ENCODE measurements at regions not wholly inside any gene's neighbourhood (a gene's known extent, or its start where the extent isn't known, plus 50 kb on each side); places are given as distances from the start of the nearest gene placed in this dataset.
A peak's percentile ranks its signal among the peaks of the same experiment; 100 is the strongest.

DNA sequence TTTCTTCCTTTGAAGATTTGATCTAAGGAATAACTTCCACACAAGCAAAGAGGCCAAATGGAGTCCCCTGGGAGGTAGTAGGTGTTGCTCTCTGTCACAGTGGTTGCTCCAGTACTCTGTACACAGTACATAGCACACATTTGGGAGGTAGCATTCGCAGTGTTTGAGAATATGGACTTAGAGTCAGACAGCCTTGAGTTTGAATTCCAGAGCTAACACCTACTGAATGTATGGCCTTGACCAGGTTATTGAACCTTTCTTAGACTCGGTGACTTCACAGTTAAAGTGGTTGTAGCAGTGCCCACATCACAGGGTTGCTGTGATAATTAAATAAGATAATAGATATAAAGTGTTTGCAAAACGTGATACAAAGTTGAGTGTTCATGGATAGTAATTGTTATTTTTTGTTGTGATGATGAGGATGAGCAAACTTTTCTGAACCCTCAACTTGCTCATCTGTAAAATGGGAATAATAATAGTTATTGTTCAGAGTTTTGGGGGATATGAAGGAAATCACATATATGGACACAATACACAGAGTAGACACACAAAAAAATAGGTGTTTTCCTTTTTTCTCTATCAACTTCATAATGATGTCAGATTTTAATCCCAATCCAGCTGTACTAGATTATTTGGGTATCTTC lies 271.6 kb upstream of the CRY1 start:
- in situ Hi-C loops (cut with MboI; ENCODE audit: low pct_unique_long_range_greater_than_20kb in 2 of 9, low sequenced_read_pairs in 9 of 9, unreplicated experiment in 9 of 9): no loop called here
- Histone ChIP-seq H3K4me3 (no peak overlapping the region), H3K27ac (no peak overlapping the region), H3K4me1 (replicated peaks in 1 of 2) (no peaks in the 10 kb centered on the region)
- ATAC-seq (replicated peaks in 6 of 8): no peak
- WGBS, 10 experiments: 29 to 93% (median 83%) methylated on average over 1 to 3 of the region's 3 CpGs; no CpG with 5 or more reads in 1 of the 10 experiments

DNA sequence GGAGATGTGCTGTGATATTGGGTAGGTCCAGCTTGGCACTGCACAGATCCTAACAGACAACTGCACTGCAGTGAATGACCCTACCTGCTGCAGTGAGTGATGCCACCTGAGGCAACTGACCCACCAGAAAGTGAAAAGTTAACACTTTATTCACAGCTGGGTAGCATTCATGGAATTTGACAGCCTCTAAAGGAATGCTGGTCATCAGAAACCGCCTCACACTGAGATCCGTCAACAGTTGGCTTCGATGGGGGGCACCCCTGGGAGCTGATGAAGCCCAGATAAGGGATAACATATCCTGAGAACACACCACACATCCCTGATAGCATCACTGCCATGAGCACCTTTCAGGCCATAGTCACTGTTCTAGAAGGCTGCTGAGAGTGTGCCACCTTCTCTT lies 272.4 kb upstream of the CRY1 start:
- no peak overlapping the region for H3K27ac ChIP-seq
- in situ Hi-C loops (cut with MboI; ENCODE audit: low pct_unique_long_range_greater_than_20kb in 2 of 9, low sequenced_read_pairs in 9 of 9, unreplicated experiment in 9 of 9): no loop called here
- no peak for ATAC-seq (replicated peaks in 6 of 8)
- no peaks in the 10 kb centered on the region for H3K4me1 ChIP-seq (replicated peaks in 1 of 2)
- no peak overlapping the region for H3K4me3 ChIP-seq
- WGBS, 10 experiments: 76 to 88% (median 87%) methylated on average over 3 of the region's 3 CpGs; no CpG with 5 or more reads in 7 of the 10 experiments

DNA sequence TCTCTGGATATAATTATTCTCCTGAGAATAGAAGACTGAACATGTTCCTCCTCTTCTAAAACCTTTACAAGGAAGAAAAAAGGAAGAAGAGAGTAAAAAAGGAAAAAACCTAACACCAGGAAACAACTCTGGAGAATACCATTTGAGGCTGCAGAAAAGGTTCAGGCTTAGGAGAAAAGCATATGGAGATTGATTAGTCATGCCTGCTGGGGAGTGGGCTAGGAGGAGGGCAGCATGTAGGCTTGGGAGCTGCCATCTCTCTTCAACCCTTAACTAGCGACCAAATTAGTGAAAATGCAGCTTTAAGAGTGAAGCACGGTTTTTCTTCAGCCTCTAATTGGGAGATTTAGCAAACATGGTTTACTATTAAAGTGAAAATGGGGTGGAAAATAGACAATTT lies 273.0 kb upstream of the CRY1 start:
- in situ Hi-C loops (cut with MboI; ENCODE audit: low pct_unique_long_range_greater_than_20kb in 2 of 9, low sequenced_read_pairs in 9 of 9, unreplicated experiment in 9 of 9): no loop called here
- ATAC-seq (replicated peaks in 6 of 8): no peak
- 15 to 93% (median 66%) methylated on average over 2 of the region's 2 CpGs; no CpG with 5 or more reads in 2 of the 10 experiments for WGBS, 10 experiments
- no peaks in the 10 kb centered on the region for H3K4me1 ChIP-seq (replicated peaks in 1 of 2)
- no peak overlapping the region for H3K27ac ChIP-seq
- no peak overlapping the region for H3K4me3 ChIP-seq

DNA sequence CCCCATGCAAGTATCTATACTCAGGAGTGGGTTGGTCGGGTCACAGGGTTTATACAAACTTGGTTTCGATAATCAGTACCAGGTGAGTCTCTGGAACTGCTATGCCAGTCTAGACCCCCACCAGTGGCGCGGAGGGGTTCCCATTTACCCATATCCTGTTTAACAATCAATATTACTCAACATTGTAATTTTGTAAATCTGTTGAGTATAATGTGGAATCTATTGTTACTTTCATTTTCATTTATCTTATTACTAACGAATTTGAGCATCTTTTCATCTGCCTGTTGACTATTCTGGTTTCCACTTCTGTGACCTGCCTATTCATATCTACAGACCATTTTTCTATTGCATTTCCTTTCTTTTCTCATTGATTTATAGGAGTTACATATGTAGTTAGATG lies 275.2 kb upstream of the CRY1 start:
- H3K4me3 ChIP-seq: no peak overlapping the region
- H3K27ac ChIP-seq: no peak overlapping the region
- ATAC-seq (replicated peaks in 6 of 8): no peak
- 31 to 100% (median 88%) methylated on average over 2 to 5 of the region's 5 CpGs; no CpG with 5 or more reads in 2 of the 10 experiments for WGBS, 10 experiments
- H3K4me1 ChIP-seq (replicated peaks in 1 of 2): no peaks in the 10 kb centered on the region
- in situ Hi-C loops (cut with MboI; ENCODE audit: low pct_unique_long_range_greater_than_20kb in 2 of 9, low sequenced_read_pairs in 9 of 9, unreplicated experiment in 9 of 9): no loop called here

DNA sequence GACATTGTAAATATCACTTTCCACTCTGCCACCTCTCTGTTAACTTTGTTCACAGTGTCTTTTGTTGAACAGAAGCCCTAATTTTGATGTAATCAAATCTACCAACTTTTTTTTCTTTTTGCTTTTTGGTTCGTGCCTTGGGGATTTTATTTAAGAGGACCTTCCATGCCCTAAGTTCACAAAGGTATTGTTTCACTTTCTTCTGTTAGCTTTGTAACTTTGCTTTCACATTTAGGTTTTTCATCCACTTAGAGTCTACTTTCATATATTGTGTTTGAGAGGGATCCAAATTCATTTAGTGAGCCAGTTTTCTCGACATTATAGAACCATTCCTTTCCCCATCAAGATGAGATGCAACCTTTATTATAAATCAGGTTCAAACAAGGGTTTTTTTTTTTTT lies 275.7 kb upstream of the CRY1 start:
- Histone ChIP-seq H3K27ac (no peak overlapping the region), H3K4me1 (replicated peaks in 1 of 2) (no peaks in the 10 kb centered on the region), H3K4me3 (no peak overlapping the region)
- no peak for ATAC-seq (replicated peaks in 6 of 8)
- 18 to 92% (median 71%) methylated on average over 2 of the region's 2 CpGs for WGBS, 10 experiments
- in situ Hi-C loops (cut with MboI; ENCODE audit: low pct_unique_long_range_greater_than_20kb in 2 of 9, low sequenced_read_pairs in 9 of 9, unreplicated experiment in 9 of 9): no loop called here

DNA sequence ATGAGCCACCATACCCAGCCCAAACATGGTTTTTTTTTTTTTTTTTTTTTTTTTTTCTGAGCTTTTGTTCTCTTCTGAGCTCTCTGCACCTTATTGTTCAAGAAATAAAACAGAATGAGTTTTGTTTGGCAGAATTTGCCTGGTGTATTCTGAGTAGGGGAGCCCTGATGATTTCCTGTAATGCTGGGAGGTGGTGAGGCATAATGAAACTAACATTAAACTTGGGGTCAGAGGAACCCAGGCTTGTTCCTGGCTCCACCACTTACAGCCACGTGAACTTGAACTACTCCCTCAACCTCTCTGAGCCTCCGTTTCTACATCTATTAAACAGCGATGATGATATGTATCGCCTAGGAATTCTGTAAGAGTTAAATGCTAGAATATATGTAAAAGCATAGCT lies 276.3 kb upstream of the CRY1 start:
- 50 to 100% (median 85%) methylated on average over 1 to 4 of the region's 4 CpGs; no CpG with 5 or more reads in 2 of the 10 experiments for WGBS, 10 experiments
- H3K27ac ChIP-seq: no peak overlapping the region
- in situ Hi-C loops (cut with MboI; ENCODE audit: low pct_unique_long_range_greater_than_20kb in 2 of 9, low sequenced_read_pairs in 9 of 9, unreplicated experiment in 9 of 9): no loop called here
- no peak for ATAC-seq (replicated peaks in 6 of 8)
- H3K4me1 ChIP-seq (replicated peaks in 1 of 2): peaks cover 0 to 6% of the 10 kb centered on the region in 2 donors
- no peak overlapping the region for H3K4me3 ChIP-seq

DNA sequence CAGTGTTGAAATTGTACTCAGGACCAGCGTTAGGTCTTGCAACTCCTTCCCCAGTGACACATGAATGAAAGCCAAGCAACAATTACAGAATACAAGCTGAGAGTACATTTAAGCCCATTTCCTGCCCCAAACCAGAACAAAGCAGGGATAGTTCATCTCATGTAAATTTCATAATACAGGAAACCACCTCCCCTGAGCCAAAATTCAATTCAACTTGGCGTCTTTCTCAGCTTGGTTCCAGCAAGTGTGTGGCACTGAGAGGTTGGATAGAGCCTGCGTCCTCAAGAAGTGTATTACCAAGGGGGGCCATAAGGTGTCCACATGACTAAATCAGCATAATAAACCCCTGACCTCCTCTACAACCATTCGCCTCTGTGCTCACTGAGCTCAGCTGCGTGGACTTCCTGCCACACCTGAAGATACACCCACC lies 278.9 kb upstream of the CRY1 start:
- 20 to 100% (median 69%) methylated on average over 1 to 5 of the region's 5 CpGs; no CpG with 5 or more reads in 1 of the 10 experiments for WGBS, 10 experiments
- peak in 2 of 8 experiments; percentile 28 to 75 for ATAC-seq (replicated peaks in 6 of 8)
- Histone ChIP-seq H3K4me1 (replicated peaks in 1 of 2) (peaks cover 0 to 7% of the 10 kb centered on the region in 2 donors), H3K27ac (no peak overlapping the region), H3K4me3 (no peak overlapping the region)
- in situ Hi-C loops (cut with MboI; ENCODE audit: low pct_unique_long_range_greater_than_20kb in 2 of 9, low sequenced_read_pairs in 9 of 9, unreplicated experiment in 9 of 9): no loop called here

DNA sequence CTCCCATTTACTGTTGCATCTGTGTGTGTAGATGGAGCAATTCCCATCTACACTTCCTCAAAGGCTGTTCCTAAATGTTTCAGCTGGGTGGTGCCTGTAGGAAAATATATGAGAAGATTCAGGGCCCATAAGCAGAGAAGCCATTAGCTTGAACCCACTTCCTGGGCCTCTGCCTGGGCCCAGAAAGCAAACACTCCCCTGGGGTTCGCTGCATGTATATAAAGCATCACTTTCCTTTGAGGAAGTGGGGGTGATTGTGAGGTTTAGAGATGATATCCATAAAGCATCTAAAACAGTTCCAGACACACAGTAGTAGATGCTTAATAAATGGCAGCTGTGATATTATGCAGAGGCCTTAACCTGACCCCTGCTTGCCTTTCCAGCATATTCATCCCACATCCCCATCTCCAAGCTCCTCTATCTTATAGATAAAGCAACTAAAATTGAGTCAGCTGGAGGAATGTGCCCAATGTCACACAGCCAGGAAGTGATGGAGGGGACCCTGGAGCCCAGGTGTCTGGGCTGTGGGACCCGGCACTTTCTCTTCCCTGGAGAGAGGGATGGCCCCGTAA lies 280.0 kb upstream of the CRY1 start:
- Histone ChIP-seq H3K27ac (no peak overlapping the region), H3K4me3 (no peak overlapping the region), H3K4me1 (replicated peaks in 1 of 2) (peaks cover 0 to 7% of the 10 kb centered on the region in 2 donors)
- WGBS, 10 experiments: 89 to 100% (median 97%) methylated on average over 1 to 3 of the region's 3 CpGs; no CpG with 5 or more reads in 6 of the 10 experiments
- ATAC-seq (replicated peaks in 6 of 8): no peak
- in situ Hi-C loops (cut with MboI; ENCODE audit: low pct_unique_long_range_greater_than_20kb in 2 of 9, low sequenced_read_pairs in 9 of 9, unreplicated experiment in 9 of 9): no loop called here

DNA sequence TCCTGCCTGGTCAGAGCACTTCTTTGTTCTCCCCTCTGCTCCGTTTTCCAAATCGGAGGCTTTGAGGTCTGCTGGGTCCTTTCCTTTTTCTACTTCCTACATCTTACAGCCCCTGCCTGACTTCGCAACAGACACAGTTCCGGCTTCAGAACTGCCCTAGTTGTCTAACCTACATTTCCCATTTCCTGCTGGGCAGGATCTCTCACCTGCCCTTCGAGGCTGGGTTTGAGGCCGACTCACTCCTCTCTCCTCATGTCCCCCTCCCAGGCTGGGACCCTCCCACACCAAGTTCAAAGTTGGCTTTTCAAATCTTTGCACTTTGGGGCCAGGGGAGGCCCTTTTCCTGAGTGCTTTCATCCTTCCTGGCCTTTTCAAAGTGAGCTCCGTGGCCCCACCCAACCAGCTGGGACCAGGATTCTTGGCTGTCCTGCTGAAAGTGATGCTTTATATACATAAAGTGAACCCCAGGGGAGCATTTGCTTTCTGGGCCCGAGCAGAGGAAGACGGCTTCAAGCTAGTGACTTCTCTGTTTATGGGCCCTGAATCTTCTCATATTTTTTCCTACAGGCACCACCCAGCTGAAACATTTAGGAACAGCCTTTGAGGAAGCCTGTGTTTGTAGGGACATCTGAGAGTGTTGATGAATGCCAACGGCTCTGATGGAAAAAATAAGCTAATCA lies 281.0 kb upstream of the CRY1 start:
- H3K4me1 ChIP-seq (replicated peaks in 1 of 2): peaks cover 0 to 7% of the 10 kb centered on the region in 2 donors
- no peak overlapping the region for H3K4me3 ChIP-seq
- ATAC-seq (replicated peaks in 6 of 8): no peak
- in situ Hi-C loops (cut with MboI; ENCODE audit: low pct_unique_long_range_greater_than_20kb in 2 of 9, low sequenced_read_pairs in 9 of 9, unreplicated experiment in 9 of 9): no loop called here
- WGBS, 10 experiments: 0 to 65% (median 43%) methylated on average over 1 to 8 of the region's 10 CpGs
- H3K27ac ChIP-seq: no peak overlapping the region

DNA sequence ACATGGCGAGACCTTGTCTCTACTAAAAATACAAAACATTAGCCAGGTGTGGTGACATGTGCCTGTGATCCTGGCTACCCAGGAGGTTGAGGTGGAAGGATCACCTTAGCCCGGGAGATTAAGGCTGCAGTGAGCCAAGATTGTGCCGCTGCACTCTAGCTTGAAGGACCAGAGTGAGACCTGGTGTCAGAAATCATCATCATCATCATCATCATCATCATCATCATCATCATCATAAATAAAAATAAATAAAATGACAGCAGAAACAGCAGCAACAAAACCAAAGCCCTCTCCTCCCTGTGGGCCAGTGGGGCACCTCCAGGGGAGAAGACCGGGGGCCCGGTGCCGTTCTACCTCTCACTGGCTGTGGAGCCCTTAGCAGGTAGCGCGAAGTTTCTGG lies 281.9 kb upstream of the CRY1 start:
- ATAC-seq (replicated peaks in 6 of 8): no peak
- H3K4me3 ChIP-seq: no peak overlapping the region
- no peak overlapping the region for H3K27ac ChIP-seq
- in situ Hi-C loops (cut with MboI; ENCODE audit: low pct_unique_long_range_greater_than_20kb in 2 of 9, low sequenced_read_pairs in 9 of 9, unreplicated experiment in 9 of 9): loop anchor here in 1 of 9 experiments (25.0 kb wide), 1 partner anchor 238 kb away; no protein-coding TSS in a partner anchor
- H3K4me1 ChIP-seq (replicated peaks in 1 of 2): peaks cover 0 to 11% of the 10 kb centered on the region in 2 donors
- WGBS, 10 experiments: 91% methylated on average over 4 of the region's 8 CpGs; no CpG with 5 or more reads in 9 of the 10 experiments

DNA sequence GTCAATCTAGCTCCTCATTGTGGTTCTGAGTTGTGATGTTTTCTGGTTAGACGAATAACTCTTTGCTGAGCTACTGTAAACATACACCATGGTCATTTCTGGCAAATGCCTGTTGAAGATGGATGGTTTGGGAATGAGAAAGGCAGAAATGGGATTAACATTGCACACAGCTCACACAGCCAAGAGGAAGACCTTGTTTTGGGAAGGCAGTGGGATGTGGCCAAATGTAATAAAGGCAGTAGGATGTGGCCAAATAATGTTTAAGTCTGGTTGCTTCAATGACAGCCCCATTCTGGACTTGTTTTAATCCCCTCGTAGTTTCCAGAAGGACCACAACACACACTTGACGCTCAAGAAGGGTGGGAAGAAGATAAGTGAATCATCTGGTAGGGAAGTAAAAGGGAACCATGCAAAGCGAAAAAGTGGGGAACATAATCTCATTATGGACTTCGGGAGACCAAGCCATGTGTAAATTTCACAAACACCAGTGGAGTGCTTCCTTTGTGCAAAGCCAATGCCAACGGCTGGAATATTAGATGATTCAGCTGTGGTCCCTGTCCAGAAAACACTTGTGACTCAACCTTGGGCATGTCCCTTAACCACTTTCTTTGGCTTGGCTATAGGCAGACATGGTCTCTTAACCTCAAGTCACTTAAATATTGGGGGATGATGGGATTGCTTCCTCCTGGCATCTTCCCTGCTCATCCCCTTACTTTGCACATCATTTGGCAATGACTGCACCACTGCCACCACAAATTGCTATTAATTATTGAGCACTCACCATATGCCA lies 284.4 kb upstream of the CRY1 start:
- no peak overlapping the region for H3K27ac ChIP-seq
- H3K4me1 ChIP-seq (replicated peaks in 1 of 2): peaks cover 0 to 15% of the 10 kb centered on the region in 2 donors
- 38 to 89% (median 74%) methylated on average over 1 to 6 of the region's 6 CpGs; no CpG with 5 or more reads in 2 of the 10 experiments for WGBS, 10 experiments
- no peak for ATAC-seq (replicated peaks in 6 of 8)
- in situ Hi-C loops (cut with MboI; ENCODE audit: low pct_unique_long_range_greater_than_20kb in 2 of 9, low sequenced_read_pairs in 9 of 9, unreplicated experiment in 9 of 9): loop anchor here in 1 of 9 experiments (25.0 kb wide), 1 partner anchor 240 kb away; no protein-coding TSS in a partner anchor
- H3K4me3 ChIP-seq: no peak overlapping the region

DNA sequence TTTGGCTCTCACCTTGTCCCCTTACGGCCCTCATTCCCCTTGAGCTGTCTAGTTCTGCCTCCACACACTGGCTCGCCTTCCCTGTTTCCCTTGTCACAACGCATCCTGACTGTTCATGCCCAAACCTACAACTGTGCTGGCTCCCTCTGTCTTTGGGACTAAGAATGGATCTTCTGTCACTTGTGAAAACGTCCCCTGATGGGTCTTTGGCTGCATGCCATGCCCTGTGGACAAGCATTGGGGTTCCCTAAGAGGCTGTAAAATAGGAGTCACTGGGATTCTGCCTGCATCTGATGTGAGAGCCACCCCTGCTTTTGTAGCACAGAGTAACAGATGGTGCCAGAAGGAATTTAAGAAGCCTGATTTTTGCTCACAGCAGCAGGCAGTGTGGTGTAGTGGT lies 285.3 kb upstream of the CRY1 start:
- Histone ChIP-seq H3K4me3 (no peak overlapping the region), H3K4me1 (replicated peaks in 1 of 2) (peaks cover 0 to 15% of the 10 kb centered on the region in 2 donors), H3K27ac (no peak overlapping the region)
- WGBS, 10 experiments: 67 to 100% (median 83%) methylated on average over 1 to 4 of the region's 4 CpGs; no CpG with 5 or more reads in 5 of the 10 experiments
- in situ Hi-C loops (cut with MboI; ENCODE audit: low pct_unique_long_range_greater_than_20kb in 2 of 9, low sequenced_read_pairs in 9 of 9, unreplicated experiment in 9 of 9): loop anchor here in 1 of 9 experiments (25.0 kb wide), 1 partner anchor 241 kb away; no protein-coding TSS in a partner anchor
- no peak for ATAC-seq (replicated peaks in 6 of 8)
